ENCODE measurements at regions not wholly inside any gene's neighbourhood (a gene's known extent, or its start where the extent isn't known, plus 50 kb on each side); places are given as distances from the start of the nearest gene placed in this dataset.
"Not testable (repeated sequence)": the region's sequence is repeated elsewhere in the genome, so short reads cannot be mapped to it uniquely, and the experiment has no call there.

DNA sequence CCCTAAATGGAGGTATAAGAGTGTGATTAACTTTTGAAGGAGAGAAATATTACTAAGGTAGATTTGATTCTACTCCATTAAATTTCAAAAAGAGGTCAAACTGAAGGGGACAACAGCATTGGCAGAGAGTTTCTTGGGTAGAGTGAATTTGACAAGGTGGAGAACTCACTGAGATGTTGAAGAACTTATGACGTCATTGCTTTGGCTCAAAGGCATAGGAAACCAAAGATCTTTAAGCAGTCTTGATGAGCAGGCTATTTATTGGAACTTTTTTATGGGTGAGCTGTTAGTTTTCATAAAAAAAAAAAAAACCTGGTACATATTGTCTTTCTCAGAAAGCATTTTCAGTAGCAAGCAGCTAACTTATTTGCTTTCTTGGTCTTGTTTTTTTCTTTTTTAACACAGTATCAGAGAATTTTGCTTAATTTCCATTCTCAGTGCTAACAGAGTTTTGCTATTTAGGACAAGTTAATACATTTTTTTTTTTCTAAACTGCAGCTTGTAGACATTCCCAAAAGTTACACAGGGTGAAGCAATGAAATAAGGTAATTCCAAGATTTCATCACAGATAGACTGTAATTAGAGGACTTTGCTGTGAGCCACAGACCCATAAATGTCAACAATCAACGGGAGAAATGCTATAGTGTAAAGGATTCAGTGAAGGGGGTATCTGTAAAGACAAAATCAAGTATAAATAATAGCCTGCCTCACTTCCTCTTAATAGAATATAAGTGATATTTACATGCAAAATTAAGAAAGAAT is 412.2 kb upstream of the KLHL1 start:
- DNase-seq (ENCODE audit: low read depth, low spot score) = no peak

DNA sequence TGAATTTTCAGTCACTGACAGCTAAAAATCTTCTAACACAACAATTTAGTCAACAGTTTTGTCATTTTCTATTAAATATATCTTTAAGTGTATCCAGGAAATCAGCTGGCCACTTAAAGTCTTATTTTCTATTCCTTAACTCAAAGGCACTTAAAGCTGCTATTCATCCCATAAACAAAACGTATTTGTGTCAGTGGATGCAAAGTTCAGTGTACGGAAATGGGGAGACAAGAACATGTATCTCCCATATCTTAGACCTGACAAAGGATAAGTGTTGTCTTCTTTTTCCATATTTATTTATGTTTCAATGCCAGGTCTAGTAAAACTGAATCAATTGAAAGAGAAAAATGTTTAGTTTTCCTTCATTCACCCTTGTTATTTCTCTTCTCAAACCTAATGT is 409.8 kb upstream of the KLHL1 start:
- DNase-seq (ENCODE audit: low read depth, low spot score) = no peak

DNA sequence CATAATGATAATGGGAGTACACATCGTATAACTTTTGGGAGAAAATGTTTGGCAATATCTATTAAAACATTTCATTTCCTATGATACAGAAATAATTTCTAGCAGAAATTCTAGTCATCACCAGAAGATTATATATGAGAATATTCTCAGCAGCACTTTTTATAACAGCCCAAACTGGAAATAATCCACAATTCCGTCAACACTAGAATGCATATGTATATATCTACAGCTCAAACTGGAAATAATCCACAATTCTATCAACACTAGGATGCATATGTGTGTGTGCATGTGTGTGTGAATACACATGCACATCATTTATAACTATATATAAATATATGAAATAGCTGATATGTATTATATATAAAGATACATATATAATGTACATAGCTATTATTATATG is 408.0 kb upstream of the KLHL1 start:
- DNase-seq (ENCODE audit: low read depth, low spot score) = no peak

DNA sequence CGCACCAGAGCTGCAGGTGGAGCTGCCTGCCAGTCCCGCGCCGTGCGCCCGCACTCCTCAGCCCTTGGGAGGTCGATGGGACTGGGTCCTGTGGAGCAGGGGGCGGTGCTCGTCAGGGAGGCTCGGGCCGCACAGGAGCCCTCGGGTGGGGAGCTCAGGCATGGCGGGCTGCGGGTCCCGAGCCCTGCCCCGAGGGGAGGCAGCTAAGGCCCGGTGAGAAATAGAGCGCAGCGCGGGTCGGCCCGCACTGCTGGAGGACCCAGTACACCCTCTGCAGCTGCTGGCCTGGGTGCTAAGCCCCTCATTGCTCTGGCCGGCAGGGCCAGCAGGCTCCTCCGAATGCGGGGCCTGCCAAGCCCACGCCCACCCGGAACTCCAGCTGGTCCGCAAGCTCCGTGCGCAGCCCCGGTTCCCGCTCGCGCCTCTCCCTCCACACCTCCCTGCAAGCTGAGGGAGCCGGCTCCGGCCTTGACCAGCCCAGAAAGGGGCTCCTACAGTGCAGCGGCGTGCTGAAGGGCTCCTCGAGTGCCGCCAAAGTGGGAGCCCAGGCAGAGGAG is 403.7 kb upstream of the KLHL1 start:
- DNase-seq (ENCODE audit: low read depth, low spot score) = not testable (repeated sequence)

DNA sequence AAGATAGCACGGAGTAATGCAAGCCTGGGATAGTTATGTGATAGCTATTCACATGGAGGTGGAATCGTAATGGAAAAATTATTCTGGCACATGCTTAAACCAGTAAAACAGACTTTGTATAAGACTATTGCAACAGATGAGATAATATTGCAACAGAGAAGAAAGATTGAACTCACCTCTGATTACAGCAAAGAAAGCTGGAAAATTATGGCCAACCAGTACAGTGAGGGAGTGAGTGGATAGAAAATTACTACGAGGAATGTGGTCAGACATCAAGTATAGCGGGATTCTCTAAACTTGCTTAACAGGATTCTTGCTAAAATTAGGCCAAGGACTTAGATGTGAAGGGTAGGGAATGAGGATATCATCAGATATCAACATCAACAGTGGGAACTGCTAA is 397.6 kb upstream of the KLHL1 start:
- DNase-seq (ENCODE audit: low read depth, low spot score) = peak; percentile 15

DNA sequence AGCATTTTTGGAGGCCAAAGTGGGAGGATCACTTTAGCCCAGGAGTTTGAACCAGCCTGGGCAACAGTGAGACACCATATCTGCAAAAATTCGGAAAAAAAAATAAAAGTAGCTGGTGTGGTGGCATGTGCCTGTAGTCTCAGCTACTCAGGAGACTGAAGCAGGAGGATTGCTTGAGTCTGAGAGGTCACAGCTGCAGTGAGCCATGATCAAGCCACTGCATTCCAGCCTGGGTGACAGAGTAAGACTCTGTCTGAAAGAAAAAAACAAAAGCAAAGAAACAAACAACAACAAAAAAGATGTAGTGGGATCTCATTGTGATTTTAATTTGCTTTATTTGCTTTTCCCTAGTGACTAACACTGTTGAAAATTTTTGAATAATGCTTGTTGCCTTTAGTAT is 394.7 kb upstream of the KLHL1 start:
- DNase-seq (ENCODE audit: low read depth, low spot score) = no peak

DNA sequence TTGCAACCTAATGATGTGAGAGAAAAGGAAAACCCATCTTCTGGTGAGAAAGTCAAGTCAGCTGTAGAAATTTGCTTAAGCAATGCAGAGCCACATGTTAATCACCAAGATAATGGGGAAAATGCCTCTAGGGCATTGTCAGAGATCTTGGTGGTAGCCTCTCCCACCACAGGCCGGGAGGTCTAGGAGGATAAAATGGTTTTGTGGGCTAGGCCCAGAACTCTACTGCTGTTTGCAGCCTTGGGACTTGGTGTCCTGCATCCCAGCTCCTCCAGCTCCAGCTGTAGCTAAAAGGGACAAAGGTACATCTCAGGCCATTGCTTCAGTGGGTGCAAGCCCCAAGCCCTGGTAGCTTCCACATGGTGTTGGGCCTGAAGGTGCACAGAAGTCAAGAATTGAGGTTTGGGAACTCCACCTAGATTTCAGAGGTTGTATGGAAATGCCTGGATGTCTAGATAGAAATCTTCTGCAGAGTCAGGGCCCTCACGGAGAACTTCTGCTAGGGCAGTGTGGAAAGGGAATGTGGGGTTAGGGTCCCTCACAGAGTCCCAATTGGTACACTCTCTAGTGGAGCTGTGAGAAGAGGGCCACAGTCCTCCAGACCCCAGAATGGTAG is 382.2 kb upstream of the KLHL1 start:
- no peak for DNase-seq (ENCODE audit: low read depth, low spot score)

DNA sequence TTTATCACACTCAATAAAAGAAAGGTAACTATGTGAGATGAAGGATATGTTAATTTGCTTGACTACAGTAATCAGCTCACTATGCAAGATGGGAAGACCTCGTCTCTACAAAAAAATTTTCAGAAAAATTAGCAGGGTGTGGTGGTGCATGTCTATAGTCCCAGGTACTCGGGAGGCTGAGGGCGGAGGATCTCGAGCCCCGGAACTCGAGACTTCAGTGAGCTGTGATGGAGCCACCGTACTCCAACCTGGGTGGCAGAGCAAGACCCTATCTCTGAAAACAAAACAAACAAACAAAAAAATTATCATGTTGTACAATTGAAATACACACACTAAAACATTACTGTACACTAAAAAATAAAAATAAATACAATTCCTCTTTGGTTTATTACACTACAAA is 376.7 kb upstream of the KLHL1 start:
- no peak for DNase-seq (ENCODE audit: low read depth, low spot score)

DNA sequence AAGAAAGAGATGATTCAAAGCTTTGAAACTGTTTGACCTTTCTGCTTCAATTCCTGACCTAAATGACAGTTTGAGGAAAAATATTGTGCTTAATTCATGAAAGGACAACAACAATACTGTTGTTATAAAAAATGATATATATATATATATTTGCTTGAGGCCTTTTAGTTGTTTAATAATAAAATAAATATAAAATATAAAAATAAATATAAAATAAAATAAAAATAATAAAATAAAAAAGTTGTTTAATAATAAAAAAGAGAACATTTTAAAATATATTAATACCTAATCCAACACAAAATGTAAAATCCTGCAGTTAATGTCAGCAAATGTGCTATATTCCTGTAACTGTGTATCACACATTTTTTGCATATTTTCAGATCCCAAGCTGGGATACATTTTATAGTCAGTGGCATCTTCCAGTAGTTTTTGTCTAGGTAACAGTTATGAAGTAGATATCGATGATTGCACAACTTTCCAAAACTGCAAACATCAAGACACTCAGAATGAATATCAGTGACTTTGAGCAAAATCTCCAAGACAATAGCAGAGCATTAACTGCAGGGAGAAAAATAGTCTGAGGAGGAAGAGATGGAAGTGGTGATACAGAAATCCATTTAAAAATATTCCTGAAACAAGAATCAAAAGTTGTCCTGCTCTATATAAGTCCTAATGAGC is 375.5 kb upstream of the KLHL1 start:
- no peak for DNase-seq (ENCODE audit: low read depth, low spot score)

DNA sequence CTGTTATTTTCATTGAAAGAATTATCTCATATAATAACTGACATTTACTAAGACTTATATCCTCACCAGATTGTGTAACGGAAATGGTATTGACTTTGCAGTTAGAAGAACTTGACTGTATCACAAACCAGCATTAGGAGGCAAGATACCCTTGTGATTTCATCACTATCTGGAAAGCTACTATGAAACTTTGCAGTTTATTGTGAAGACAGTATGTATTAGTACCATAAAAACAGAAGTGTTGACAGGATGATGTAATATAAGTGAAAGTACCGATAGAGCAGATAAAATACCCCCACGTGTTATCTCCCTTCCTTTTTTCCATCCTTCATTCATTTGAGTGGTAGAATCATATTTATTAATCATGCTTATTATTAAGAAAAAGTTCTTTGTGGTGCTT is 365.7 kb upstream of the KLHL1 start:
- no peak for DNase-seq (ENCODE audit: low read depth, low spot score)

DNA sequence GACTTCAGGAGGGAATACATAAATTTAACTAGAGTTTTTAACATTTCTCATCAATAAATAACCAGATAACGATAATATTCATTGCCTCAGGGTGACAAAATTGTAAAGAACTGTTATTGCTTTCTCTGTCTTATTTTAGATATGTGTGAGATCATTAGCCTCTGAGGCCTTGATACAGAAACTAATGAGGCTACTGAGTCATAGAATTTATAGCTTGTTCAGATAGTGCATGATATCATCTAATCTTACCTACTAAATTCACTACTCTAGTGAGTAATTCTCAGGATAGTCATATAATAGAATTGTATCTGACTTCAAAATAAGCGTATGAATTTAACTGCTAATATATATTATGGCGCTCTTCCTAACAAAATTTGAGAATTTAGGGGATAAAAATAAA is 360.8 kb upstream of the KLHL1 start:
- no peak for DNase-seq (ENCODE audit: low read depth, low spot score)

DNA sequence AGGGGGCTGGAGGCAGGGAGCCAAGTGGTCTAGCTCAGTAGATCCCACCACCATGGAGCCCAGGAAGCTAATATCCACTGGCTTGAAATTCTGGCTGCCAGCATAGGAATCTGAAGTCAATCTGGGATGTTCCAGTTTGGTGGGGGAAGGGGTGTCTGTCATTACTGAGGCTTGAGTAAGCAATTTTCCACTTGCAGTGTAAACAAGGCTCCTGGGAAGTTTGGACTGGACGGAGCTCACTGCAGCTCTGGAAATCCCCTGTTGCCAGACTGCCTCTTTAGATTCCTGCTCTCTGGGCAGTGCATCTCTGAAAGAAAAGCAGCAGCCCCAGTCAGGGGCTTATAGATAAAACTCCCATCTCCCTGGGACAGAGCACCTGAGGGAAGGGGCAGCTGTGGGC is 349.2 kb upstream of the KLHL1 start:
- peak; percentile 23 for DNase-seq (ENCODE audit: low read depth, low spot score)

DNA sequence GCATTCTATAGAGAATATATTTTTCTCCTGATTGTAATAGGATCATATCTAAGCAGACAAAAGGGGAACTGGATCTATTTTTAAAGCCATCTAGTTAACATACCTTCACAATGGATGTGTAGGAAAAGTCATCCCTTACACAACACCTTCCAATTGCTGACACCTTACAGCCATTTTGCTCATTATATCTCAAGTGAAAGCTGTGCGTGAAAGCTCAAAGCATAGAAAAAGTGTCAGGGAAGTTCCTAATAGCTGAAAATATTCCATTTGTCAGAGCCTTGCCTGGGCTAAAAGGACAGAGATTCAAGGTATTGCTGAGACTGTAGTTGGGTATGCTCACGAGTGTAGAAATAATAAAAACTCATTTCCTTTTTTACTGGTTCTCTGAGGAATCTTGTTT is 340.6 kb upstream of the KLHL1 start:
- no peak for DNase-seq (ENCODE audit: low read depth, low spot score)

DNA sequence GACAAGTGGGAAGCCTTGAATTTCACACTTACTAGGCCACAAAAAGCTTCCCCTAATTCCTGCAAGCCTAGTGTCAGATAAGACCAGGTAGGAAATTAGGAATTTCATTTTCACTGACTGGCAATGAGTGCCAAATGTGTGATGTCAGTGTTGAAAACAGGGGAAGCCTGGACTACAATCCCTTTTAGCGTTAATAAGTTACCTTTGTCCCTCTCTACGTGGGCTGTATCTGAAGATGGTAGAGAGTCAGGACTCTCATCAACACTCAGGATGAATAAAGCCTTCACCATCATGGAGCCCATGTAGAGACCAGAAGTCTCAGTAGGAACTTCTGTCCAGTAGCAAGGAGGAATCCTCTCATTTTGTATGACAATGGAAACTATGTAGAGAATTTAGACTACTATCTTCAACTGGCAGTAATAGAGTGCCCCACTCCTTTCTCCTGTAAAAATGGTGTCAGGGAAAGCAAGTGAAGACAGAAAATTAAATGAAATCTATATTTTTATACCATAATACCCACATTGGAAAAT is 324.1 kb upstream of the KLHL1 start:
- DNase-seq (ENCODE audit: low read depth, low spot score) = peak; percentile 7

DNA sequence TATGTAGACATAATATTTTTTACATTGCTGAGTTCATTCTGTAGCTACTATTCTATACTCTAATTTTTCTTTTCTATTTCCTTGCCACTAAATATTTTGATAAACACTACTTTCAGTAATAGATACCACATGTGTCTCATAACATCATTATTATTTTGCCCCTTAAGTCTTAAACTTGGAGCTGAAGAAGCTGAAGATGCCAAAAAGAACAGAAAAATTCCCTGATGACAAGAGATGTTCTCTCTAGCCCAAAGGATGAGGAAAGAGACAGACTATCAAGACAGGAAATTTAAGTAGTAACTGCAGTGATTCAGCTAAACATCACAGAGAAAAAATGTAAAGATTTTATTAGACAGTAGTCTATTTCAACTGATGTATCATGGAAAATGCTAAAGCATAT is 322.0 kb upstream of the KLHL1 start:
- DNase-seq (ENCODE audit: low read depth, low spot score) = no peak

DNA sequence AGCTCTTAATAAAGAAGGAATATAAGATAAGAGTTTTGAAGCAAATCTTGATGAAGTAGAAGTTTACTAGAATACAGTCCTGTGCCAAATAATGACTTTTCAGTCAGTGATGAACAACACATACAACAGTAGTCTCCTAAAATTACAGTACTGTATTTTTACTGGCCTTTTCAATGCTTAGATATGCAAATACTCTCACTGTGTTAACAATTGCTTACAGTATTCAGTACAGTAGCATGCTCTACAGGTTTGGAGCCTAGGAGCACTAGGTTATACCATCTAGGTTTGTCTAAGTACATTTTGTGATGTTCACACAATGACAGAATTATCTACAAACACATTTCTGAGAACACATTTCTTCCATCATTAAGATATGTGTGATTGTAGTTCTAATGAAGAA is 316.7 kb upstream of the KLHL1 start:
- no peak for DNase-seq (ENCODE audit: low read depth, low spot score)

DNA sequence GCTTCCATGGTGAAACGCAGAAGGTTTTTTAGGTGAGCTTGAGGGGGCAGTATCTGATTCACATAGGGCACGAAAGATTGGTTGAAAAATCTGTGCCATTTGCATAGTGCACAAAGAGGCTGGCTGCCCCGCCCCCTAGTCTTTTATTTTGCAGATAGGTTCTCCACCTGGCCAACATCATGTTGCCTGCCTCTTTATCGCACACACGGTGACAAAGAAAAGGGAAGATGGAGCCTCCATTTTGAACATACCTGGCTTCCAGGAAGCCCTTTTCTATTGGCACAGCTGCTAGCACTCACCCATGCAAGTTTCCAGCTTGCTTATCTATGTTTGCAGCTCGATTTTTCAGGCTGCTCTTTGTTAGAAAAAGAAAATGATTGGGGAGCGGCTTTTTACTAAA is 316.2 kb upstream of the KLHL1 start:
- DNase-seq (ENCODE audit: low read depth, low spot score) = peak; percentile 52

DNA sequence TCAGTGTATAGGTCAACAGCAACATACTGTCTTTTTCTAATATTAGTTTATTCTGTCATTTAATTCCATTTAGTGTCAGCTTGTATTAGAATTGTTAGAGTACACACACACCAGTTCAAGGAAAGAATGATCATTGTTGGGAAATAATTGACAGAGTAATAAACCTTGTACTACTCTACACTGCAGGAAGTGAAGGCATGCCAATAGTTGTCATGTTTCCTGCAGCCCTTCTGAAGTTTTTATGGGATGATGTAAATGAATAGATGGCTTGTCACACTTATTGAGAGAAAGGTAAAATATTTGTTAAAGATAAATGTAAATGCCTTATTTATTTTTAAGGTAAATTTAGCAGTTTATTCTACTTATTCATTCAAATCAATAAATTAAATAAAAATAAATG is 306.9 kb upstream of the KLHL1 start:
- DNase-seq (ENCODE audit: low read depth, low spot score) = no peak

DNA sequence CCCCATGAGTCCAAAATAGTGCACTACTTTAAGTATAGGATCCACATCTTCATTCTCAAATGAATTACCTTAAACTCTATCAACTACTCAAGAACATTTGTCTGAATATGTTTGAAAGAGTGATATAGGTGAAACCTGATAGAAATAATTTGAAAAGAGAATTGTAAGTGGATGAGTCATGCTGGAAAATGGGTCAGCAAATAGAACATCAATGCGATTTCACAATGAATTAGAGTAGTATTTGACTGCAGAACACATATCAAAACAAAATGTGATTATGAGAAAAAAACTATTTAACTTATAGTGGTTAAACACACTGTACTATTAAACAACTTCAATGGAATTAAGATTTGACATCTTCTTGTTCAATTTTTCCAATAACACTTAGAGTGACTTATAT is 300.6 kb upstream of the KLHL1 start:
- no peak for DNase-seq (ENCODE audit: low read depth, low spot score)

DNA sequence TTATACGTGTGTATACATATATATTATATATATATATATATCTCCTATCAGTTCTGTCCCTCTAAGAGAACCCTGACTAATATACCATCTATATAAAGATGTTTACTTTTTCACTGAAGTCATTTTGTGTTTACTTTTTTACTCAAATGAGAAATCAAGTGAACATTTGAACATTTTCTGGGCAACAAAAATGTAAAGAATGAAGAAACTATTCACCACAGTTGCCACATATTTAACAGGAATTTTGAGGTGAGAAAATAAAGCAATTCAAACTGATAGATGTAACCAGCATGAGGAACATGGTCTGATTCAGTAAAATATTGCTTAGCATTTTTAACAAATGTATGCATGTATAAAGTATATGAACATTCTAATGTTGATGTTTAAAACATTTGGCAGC is 299.2 kb upstream of the KLHL1 start:
- DNase-seq (ENCODE audit: low read depth, low spot score) = no peak

DNA sequence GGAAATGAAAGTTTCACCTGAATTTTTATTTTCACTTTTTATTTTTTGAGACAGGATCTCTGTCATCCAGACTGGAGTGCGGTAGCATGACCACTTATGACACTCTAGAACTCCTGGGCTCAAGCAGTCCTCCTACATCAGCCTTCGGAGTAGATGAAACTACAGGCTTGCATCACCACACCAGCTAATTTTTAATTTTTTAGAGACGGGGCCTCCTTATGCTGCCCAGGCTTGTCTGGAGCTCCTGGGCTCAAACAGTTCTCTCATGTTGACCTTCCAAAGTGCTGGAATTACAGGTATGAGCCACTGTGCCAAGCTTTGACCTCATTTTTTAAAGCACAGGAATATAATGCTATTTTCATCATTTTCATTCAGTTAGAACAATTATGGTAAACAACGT is 297.0 kb upstream of the KLHL1 start:
- DNase-seq (ENCODE audit: low read depth, low spot score) = no peak

DNA sequence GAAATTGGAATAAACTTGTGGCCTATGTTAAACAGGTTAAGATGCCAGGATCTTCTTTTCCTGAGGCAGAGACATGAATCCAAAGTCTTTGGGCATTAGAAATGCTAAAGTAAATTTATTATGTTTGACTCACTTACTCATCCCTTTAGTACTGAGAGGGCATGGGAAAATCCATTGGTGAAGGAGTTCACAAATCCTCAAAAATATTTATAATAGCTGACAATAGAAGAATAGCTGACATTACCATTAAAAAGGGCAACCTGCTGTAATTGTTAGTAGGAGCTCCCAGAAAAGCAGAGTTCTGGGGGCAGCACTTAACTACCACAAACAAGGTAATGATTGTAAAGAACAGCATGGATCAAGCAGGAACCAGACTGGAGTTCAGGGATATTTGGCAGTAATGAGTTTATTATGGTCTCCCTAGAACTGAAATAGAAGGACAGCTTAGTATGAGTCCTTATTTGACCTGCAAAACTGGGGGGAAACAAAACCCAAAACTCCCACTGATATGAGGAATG is 285.8 kb upstream of the KLHL1 start:
- no peak for DNase-seq (ENCODE audit: low read depth, low spot score)
